Adrenal gland (tissue), 9 donors: ENCODE measurements at regions not wholly inside any gene's neighbourhood (a gene's known extent, or its start where the extent isn't known, plus 50 kb on each side); places are given as distances from the start of the nearest gene placed in this dataset.

Experiments used
- DNase-seq, 7 donors: peaks; one replicate each; pipeline ENCODE4 v3.0.0-alpha.2; 2019 to 2020
- H3K27ac ChIP-seq, 5 donors: fragments of 200-600 bp; sonication (generic) in 4 of 5; 1 replicate in 3 of 5; 2 replicates in 2 of 5; pipeline versions ENCODE4 v1.5.1 to v1.8.0; 2016 to 2020; ENCODE audit warnings: mild to moderate bottlenecking in 1 of 5
- H3K27me3 ChIP-seq: fragments of 200-600 bp; 2 replicates; pipeline ENCODE4 v1.8.0; 2021
- H3K36me3 ChIP-seq, 2 donors: fragments of 200-600 bp; replicated peaks in 1 of 2; 1 replicate in 1 of 2; 2 replicates in 1 of 2; pipeline versions ENCODE4 v1.5.1 to v1.8.0; 2018 to 2022
- H3K4me1 ChIP-seq, 2 donors: fragments of 200-600 bp; replicated peaks in 1 of 2; 1 replicate in 1 of 2; 2 replicates in 1 of 2; pipeline versions ENCODE4 v1.5.1 to v1.8.0; 2018 to 2021
- H3K4me3 ChIP-seq, 4 donors: fragments of 200-600 bp; sonication (generic) in 3 of 4; one replicate each; pipeline ENCODE4 v1.5.1; 2016 to 2018
- H3K9me3 ChIP-seq, 3 donors: fragments of 200-600 bp; sonication (generic) in 1 of 3; replicated peaks in 1 of 3; 1 replicate in 2 of 3; 2 replicates in 1 of 3; pipeline versions ENCODE4 v1.5.1 to v1.8.0; 2016 to 2021
- POLR2A ChIP-seq, 2 donors: fragments of 450-650 bp; IDR thresholded peaks; one replicate each; pipeline ENCODE4 v1.6.1; 2017; ENCODE audit warnings: antibody characterized with exemption in 2 of 2, mild to moderate bottlenecking in 2 of 2, moderate library complexity in 1 of 2
- WGBS, 4 donors: extraction: QIAGEN DNeasy Blood & Tissue Kit in 2 of 4; methylation state at CpG; one replicate each; pipeline versions ENCODE4 v1.1.5 to v1.1.7; 2013 to 2017; 5-methylcytosine and 5-hydroxymethylcytosine counted together
- intact Hi-C, 2 donors: fragments of 100-400 bp; cut with DNase I; formaldehyde crosslinking; loops; one replicate each; pipeline versions ENCODE4 v1.14.1 to v1.15.0; 2022 to 2023
- TF ChIP-seq, protein P1 (sequence below), 6 experiments: fragments of 450-650 bp in 4 of 6; fragments of 200-600 bp in 2 of 6; sonication (generic) in 1 of 6; IDR thresholded peaks; 1 replicate in 5 of 6; 2 replicates in 1 of 6; pipeline versions ENCODE4 v1.5.1 to v1.8.0; 2016 to 2021; ENCODE audit warnings: antibody characterized with exemption in 6 of 6, mild to moderate bottlenecking in 2 of 6, moderate library complexity in 1 of 6
- donor health status: healthy with polysubstance abuse.
- donor health status: Bipolar disorder and iron deficiency.
- donor health status: DM: yes; HTN: yes; CAD: no.
- donor health status: DM: no; HTN: no; CAD: no.
- donor health status: DM: no; HTN: no; CAD: no.

DNA sequence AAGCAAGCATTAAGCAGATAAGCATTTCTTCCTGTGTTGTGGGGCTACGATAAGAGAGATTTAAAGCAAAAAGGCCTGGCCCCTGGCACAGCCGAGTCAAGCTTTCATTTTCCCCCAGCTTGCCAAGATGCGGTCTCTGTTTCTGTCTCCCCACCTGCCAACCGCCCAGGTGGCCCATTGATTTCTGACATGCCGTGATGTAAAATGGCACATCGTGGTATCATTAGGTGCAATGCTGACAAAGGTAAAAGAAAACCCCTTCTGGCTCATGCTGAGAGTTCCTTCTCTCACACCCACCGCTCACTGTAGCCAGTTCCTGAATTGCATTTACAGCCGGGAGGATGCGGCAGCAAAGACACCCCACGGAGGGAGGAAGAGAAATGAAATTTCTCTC, 62.8 kb downstream of the BOD1L2 start:
- Histone ChIP-seq H3K36me3 (no peaks in the 10 kb centered on the region), H3K9me3 (no peaks in the 10 kb centered on the region), H3K27me3 (peaks cover 12% of the 10 kb centered on the region), H3K27ac (no peak overlapping the region), H3K4me1 (peaks cover 0 to 8% of the 10 kb centered on the region in 2 donors), H3K4me3 (no peak overlapping the region)
- 15 to 21% (median 19%) methylated on average over 10 of the region's 10 CpGs for WGBS, 4 donors
- DNase-seq, result no peak
- TF ChIP-seq POLR2A (IDR thresholded peaks at IDR 0.05), result no peak
- TF ChIP-seq, protein P1, sequence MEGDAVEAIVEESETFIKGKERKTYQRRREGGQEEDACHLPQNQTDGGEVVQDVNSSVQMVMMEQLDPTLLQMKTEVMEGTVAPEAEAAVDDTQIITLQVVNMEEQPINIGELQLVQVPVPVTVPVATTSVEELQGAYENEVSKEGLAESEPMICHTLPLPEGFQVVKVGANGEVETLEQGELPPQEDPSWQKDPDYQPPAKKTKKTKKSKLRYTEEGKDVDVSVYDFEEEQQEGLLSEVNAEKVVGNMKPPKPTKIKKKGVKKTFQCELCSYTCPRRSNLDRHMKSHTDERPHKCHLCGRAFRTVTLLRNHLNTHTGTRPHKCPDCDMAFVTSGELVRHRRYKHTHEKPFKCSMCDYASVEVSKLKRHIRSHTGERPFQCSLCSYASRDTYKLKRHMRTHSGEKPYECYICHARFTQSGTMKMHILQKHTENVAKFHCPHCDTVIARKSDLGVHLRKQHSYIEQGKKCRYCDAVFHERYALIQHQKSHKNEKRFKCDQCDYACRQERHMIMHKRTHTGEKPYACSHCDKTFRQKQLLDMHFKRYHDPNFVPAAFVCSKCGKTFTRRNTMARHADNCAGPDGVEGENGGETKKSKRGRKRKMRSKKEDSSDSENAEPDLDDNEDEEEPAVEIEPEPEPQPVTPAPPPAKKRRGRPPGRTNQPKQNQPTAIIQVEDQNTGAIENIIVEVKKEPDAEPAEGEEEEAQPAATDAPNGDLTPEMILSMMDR (IDR thresholded peaks at IDR 0.05), result no peak
- intact Hi-C loops, result no loop called here

GRCh38 chr18:57210107-57210715, 63.3 kb downstream of the BOD1L2 start:
- TF ChIP-seq, protein P1 (IDR thresholded peaks at IDR 0.05), result no peak
- no peak for TF ChIP-seq POLR2A (IDR thresholded peaks at IDR 0.05)
- Histone ChIP-seq H3K27me3 (peaks cover 12% of the 10 kb centered on the region), H3K36me3 (no peaks in the 10 kb centered on the region), H3K4me1 (peaks cover 0 to 8% of the 10 kb centered on the region in 2 donors), H3K27ac (no peak overlapping the region), H3K4me3 (no peak overlapping the region), H3K9me3 (no peaks in the 10 kb centered on the region)
- 12 to 17% (median 15%) methylated on average over 9 to 11 of the region's 11 CpGs for WGBS, 4 donors
- intact Hi-C loops, result no loop called here
- peak; percentile 21 to 67 (median 49) for DNase-seq

DNA sequence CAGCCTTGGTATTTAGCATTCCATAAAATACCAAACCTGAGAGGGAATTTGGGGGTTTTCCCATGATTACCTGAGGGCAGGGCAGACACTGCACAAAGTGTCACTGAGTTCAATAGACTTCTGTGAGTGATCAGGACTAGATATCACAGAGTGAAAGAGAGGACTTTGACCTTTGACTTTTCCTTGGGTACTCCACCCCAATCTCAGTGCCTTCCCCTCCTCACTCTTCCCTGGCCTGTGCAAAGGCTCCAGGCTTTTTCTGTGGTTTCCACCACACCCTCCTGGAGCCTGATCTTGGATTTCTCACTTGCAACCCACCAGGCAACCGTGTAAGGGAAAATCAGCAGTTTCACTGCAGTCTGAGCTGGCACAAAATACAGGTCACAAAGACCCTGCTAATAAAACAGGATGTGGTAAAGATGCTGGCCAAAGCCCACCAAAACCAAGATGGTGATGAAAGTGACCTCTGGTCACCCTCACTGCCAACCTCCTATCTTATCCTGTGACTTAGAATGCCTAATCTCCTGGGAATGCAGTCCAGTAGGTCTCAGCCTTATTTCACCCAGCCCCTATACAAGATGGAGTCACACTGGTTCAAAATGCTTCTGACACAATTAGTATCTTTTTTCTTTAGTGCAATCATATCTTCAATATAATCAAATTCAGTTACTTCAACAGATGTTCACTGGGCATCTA, 64.0 kb downstream of the BOD1L2 start:
- DNase-seq, result no peak
- TF ChIP-seq, protein P1 (IDR thresholded peaks at IDR 0.05), result no peak
- no peak for TF ChIP-seq POLR2A (IDR thresholded peaks at IDR 0.05)
- Histone ChIP-seq H3K4me1 (peaks cover 0 to 8% of the 10 kb centered on the region in 2 donors), H3K36me3 (no peaks in the 10 kb centered on the region), H3K27ac (no peak overlapping the region), H3K9me3 (no peaks in the 10 kb centered on the region), H3K27me3 (peaks cover 12% of the 10 kb centered on the region), H3K4me3 (no peak overlapping the region)
- intact Hi-C loops, result no loop called here
- WGBS, 4 donors, result 64 to 83% (median 71%) methylated on average over 1 of the region's 1 CpG

DNA sequence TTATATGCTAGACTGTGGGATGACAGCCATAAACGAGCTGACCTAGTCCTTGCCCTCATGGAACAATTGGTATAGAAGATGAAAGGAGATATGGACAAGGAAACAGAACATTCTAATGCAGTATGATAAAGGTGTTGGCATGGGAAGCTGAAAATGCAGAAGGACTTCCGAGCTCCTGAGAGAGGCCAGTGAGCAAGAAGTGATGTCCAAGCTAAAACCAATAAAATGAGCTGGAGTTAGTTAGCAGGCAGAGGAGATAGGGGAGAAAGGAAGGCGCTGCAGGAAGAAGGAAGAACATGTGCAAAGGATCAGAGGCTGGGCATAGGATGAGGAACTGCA, 64.5 kb downstream of the BOD1L2 start:
- H3K36me3 ChIP-seq, result no peaks in the 10 kb centered on the region

More for the DNA sequence above, 64.5 kb downstream of the BOD1L2 start:
- Histone ChIP-seq H3K4me1 (peaks cover 0 to 8% of the 10 kb centered on the region in 2 donors), H3K27me3 (peaks cover 12% of the 10 kb centered on the region), H3K4me3 (no peak overlapping the region), H3K9me3 (no peaks in the 10 kb centered on the region), H3K27ac (no peak overlapping the region)
- DNase-seq, result no peak
- TF ChIP-seq, protein P1 (IDR thresholded peaks at IDR 0.05), result no peak
- TF ChIP-seq POLR2A (IDR thresholded peaks at IDR 0.05), result no peak
- WGBS, 4 donors, result 50 to 65% (median 62%) methylated on average over 3 of the region's 3 CpGs
- intact Hi-C loops, result no loop called here
